Adrenal gland (tissue), 9 donors: ENCODE measurements at regions not wholly inside any gene's neighbourhood (a gene's known extent, or its start where the extent isn't known, plus 50 kb on each side); places are given as distances from the start of the nearest gene placed in this dataset.

ENCODE experiments used
- DNase-seq, 7 donors: peaks; one replicate each; pipeline ENCODE4 v3.0.0-alpha.2; 2019 to 2020
- H3K27ac ChIP-seq, 5 donors: fragments of 200-600 bp; sonication (generic) in 4 of 5; 1 replicate in 3 of 5; 2 replicates in 2 of 5; pipeline versions ENCODE4 v1.5.1 to v1.8.0; 2016 to 2020; ENCODE audit warnings: mild to moderate bottlenecking in 1 of 5
- H3K27me3 ChIP-seq: fragments of 200-600 bp; 2 replicates; pipeline ENCODE4 v1.8.0; 2021
- H3K36me3 ChIP-seq, 2 donors: fragments of 200-600 bp; replicated peaks in 1 of 2; 1 replicate in 1 of 2; 2 replicates in 1 of 2; pipeline versions ENCODE4 v1.5.1 to v1.8.0; 2018 to 2022
- H3K4me1 ChIP-seq, 2 donors: fragments of 200-600 bp; replicated peaks in 1 of 2; 1 replicate in 1 of 2; 2 replicates in 1 of 2; pipeline versions ENCODE4 v1.5.1 to v1.8.0; 2018 to 2021
- H3K4me3 ChIP-seq, 4 donors: fragments of 200-600 bp; sonication (generic) in 3 of 4; one replicate each; pipeline ENCODE4 v1.5.1; 2016 to 2018
- H3K9me3 ChIP-seq, 3 donors: fragments of 200-600 bp; sonication (generic) in 1 of 3; replicated peaks in 1 of 3; 1 replicate in 2 of 3; 2 replicates in 1 of 3; pipeline versions ENCODE4 v1.5.1 to v1.8.0; 2016 to 2021
- POLR2A ChIP-seq, 2 donors: fragments of 450-650 bp; IDR thresholded peaks; one replicate each; pipeline ENCODE4 v1.6.1; 2017; ENCODE audit warnings: antibody characterized with exemption in 2 of 2, mild to moderate bottlenecking in 2 of 2, moderate library complexity in 1 of 2
- WGBS, 4 donors: extraction: QIAGEN DNeasy Blood & Tissue Kit in 2 of 4; methylation state at CpG; one replicate each; pipeline versions ENCODE4 v1.1.5 to v1.1.7; 2013 to 2017; 5-methylcytosine and 5-hydroxymethylcytosine counted together
- intact Hi-C, 2 donors: fragments of 100-400 bp; cut with DNase I; formaldehyde crosslinking; loops; one replicate each; pipeline versions ENCODE4 v1.14.1 to v1.15.0; 2022 to 2023
- TF ChIP-seq, protein P1 (sequence below), 6 experiments: fragments of 450-650 bp in 4 of 6; fragments of 200-600 bp in 2 of 6; sonication (generic) in 1 of 6; IDR thresholded peaks; 1 replicate in 5 of 6; 2 replicates in 1 of 6; pipeline versions ENCODE4 v1.5.1 to v1.8.0; 2016 to 2021; ENCODE audit warnings: antibody characterized with exemption in 6 of 6, mild to moderate bottlenecking in 2 of 6, moderate library complexity in 1 of 6
- donor health status: healthy with polysubstance abuse.
- donor health status: Bipolar disorder and iron deficiency.
- donor health status: DM: yes; HTN: yes; CAD: no.
- donor health status: DM: no; HTN: no; CAD: no.
- donor health status: DM: no; HTN: no; CAD: no.

DNA sequence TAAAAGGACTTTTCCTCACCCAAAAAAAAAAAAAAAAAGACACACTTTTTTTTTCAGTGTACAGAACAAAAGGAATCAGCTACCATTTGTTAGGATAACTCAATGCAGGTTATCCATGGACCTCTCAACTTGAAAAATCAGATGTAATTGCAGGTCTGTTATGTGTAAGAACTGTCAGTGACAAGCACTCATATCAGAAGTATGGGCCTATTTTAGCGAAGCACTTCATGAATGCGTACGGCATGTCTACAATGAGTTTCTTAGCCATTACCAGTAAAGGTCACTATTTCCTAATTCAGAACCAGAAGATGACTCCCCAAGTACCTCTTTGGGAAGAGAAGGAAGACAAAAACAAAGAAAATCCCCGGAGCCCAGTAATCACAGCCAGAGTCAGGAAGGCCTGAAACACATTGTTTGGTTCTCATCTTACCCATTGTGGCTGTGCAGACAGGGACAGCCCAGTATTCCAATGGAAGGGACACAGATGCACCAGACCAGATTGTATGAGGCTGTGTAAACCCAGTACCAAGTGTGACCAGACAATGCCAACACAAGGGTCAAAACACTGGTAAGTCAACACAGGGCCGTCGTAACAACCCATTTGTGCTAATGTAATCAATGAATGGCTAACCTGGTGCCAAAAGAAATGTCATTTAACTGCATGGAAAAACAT, 188.0 kb downstream of the PMP22 start:
- 82 to 91% (median 85%) methylated on average over 6 of the region's 6 CpGs for WGBS, 4 donors
- Histone ChIP-seq H3K27ac (no peak overlapping the region), H3K36me3 (no peaks in the 10 kb centered on the region), H3K4me1 (no peaks in the 10 kb centered on the region), H3K9me3 (no peaks in the 10 kb centered on the region), H3K4me3 (no peak overlapping the region), H3K27me3 (peaks cover 3% of the 10 kb centered on the region)
- no peak for DNase-seq
- intact Hi-C loops, result no loop called here
- TF ChIP-seq, protein P1, sequence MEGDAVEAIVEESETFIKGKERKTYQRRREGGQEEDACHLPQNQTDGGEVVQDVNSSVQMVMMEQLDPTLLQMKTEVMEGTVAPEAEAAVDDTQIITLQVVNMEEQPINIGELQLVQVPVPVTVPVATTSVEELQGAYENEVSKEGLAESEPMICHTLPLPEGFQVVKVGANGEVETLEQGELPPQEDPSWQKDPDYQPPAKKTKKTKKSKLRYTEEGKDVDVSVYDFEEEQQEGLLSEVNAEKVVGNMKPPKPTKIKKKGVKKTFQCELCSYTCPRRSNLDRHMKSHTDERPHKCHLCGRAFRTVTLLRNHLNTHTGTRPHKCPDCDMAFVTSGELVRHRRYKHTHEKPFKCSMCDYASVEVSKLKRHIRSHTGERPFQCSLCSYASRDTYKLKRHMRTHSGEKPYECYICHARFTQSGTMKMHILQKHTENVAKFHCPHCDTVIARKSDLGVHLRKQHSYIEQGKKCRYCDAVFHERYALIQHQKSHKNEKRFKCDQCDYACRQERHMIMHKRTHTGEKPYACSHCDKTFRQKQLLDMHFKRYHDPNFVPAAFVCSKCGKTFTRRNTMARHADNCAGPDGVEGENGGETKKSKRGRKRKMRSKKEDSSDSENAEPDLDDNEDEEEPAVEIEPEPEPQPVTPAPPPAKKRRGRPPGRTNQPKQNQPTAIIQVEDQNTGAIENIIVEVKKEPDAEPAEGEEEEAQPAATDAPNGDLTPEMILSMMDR (IDR thresholded peaks at IDR 0.05), result no peak
- no peak for TF ChIP-seq POLR2A (IDR thresholded peaks at IDR 0.05)

DNA sequence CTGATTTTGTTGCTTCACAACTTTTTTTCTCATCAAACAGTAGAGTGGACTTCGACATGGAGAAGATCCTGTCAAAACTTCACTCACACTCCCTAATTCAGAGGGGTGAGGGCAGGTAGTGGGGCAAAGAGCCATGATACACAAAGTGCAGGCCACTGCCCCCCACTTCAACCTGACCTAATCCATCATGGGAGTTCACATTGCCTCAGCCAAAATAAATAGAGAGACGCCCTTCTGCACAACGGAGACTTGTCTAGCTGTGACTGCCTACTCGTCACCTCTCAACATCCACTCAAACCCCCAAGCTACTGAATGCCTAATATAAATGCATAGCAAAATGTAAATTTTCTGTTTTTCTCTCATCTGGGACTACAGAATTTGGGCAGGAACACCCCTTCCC, 213.2 kb downstream of the PMP22 start:
- 28 to 34% (median 31%) methylated on average over 4 of the region's 4 CpGs for WGBS, 4 donors
- no peak for TF ChIP-seq POLR2A (IDR thresholded peaks at IDR 0.05)
- TF ChIP-seq, protein P1 (IDR thresholded peaks at IDR 0.05), result no peak

DNA sequence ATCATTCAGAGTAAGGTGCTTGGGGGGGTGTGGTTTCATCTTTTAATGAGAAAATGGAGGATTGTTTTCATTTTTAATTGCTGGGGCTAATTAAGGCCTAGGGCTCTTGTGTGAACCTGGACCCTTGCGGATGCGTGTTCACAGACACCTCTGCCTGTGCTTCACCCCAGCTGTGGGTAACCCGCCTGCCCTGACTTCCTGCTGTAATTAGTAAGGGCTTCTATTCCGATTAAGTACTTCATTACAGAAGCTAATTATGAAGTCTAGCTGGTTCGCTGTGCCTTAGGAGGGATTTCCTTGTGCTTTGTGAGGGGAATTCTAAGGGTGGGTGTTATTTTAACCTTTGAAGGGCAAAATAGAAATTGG, 215.3 kb downstream of the PMP22 start:
- no peak for DNase-seq
- Histone ChIP-seq H3K4me3 (no peak overlapping the region), H3K27ac (no peak overlapping the region), H3K4me1 (no peaks in the 10 kb centered on the region), H3K36me3 (no peaks in the 10 kb centered on the region), H3K9me3 (no peaks in the 10 kb centered on the region), H3K27me3 (no peaks in the 10 kb centered on the region)
- TF ChIP-seq, protein P1 (IDR thresholded peaks at IDR 0.05), result no peak
- TF ChIP-seq POLR2A (IDR thresholded peaks at IDR 0.05), result no peak
- intact Hi-C loops, result no loop called here
- WGBS, 4 donors, result 73 to 82% (median 77%) methylated on average over 5 of the region's 5 CpGs

More for the DNA sequence above, 213.2 kb downstream of the PMP22 start:
- no peaks in the 10 kb centered on the region for H3K9me3 ChIP-seq
- no peaks in the 10 kb centered on the region for H3K4me1 ChIP-seq
- no peak for DNase-seq
- no peak overlapping the region for H3K4me3 ChIP-seq
- no peaks in the 10 kb centered on the region for H3K36me3 ChIP-seq
- H3K27ac ChIP-seq, result no peak overlapping the region
- no peaks in the 10 kb centered on the region for H3K27me3 ChIP-seq
- intact Hi-C loops, result no loop called here

DNA sequence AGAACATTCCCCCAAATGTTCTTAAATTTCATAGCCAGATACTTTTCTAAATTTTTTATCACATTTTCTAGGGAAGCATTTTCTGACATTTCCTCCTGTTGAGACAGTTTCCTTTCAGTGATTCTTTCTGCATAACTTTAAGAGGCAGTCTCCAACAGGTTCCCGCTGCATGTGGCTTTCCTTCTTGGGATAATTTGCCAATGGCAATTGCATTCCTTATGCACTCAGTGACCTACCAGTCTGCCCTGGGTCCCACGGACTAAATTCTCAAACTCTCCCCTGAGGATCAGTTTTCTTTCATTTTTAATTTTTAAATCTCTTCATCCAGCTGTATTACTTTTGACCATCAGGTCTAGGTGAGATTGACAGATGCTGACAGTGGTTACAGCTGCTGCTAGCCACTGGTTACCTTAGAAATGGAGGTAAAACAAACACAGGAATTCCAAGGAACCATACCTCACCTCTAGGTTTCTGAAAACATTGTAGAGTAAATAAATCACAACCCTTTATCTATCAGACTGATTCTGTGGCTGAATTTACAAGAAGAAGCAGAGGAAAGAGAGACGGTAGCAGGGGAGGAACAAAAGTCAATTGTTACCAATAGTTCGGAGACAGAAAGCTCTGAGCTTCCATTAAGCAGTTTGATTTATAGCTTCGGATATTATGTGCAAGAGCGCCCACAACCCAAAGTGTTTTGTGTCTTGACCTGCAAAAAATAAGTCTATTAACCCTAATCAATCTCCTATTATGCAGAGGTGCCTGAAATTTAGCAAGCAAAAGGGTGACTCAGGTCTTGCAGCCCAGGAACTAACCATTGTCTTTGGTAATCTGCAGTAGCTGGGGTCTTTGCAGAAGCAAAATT, 216.0 kb downstream of the PMP22 start:
- no peak for DNase-seq
- H3K27me3 ChIP-seq, result no peaks in the 10 kb centered on the region
- intact Hi-C loops, result no loop called here
- no peak overlapping the region for H3K4me3 ChIP-seq
- H3K4me1 ChIP-seq, result no peaks in the 10 kb centered on the region
- no peaks in the 10 kb centered on the region for H3K9me3 ChIP-seq
- TF ChIP-seq POLR2A (IDR thresholded peaks at IDR 0.05), result no peak
- TF ChIP-seq, protein P1 (IDR thresholded peaks at IDR 0.05), result no peak
- H3K36me3 ChIP-seq, result no peaks in the 10 kb centered on the region
- H3K27ac ChIP-seq, result no peak overlapping the region
- 26 to 43% (median 34%) methylated on average over 6 of the region's 6 CpGs for WGBS, 4 donors
